ENCODE measurements at regions not wholly inside any gene's neighbourhood (a gene's known extent, or its start where the extent isn't known, plus 50 kb on each side); places are given as distances from the start of the nearest gene placed in this dataset.
A peak's percentile ranks its signal among the peaks of the same experiment; 100 is the strongest.

DNA sequence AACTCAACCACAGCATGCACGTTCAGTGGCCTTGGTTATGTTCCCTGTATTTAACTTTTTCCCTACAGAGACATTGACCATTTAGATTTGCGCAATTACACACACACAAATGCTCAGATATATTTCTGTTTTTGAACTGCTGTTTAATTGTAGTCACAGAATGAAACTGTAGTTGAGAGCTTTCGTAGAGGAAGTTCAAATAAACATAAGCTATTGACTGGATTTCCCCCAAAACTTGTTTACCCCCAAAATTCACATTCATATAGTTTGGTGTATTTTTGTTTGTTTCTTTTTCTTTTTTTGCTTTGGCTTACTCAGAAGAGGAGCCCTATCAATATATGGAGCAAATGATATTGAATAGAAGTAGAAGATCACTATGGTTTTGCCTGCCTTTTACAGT lies 921.0 kb downstream of the ADGRL2 start:
- no peak for DNase-seq

DNA sequence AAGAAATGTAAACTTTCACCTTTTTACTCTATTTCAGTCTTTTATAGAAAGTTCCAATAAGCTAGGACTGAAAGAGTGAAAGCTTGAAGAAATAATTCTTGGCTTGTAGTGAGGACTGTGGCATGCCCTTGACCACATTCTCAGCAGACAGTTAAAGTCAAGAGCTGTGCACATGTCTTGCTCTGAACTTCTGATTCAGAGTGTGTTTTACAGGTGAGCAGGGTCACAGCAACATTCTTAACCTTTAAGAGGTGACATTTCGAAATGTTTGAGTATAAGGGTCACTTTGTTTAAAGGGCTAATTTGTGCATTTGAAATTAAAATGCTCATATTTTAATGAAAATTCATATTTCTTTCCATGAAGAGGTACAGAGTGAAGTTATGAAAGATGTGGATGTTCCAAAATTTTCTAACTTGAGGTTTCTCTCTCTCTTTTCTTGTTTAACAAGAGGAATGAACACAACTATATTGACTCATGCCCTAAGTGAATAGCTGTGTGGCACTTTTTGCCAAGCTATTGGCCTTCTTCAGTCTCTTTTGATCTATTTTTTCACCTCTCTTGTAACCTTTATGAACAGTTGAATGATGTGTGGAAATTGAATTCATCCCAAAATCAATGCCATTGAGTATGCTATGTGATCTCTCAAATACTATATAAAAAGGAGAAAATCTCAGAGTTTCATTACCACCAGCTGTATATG lies 918.1 kb downstream of the ADGRL2 start:
- DNase-seq = no peak

DNA sequence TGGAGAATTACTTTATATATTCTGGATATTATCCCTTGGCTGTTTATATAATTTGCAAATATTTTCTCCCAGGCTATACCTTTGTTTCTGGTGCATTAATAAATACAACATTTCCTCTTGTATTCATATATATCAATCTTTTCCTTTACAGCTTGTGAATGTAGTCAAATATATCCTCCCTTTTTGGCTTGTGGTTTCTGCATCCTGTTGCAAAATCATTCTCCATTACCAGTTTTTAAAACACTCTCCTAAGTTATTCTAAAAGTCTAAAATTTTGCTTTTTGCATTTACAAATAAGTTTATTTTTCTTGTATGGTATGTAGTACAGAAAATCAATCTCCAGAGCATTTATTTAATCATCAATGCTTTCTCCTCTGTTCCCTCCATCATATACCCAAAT lies 909.4 kb downstream of the ADGRL2 start:
- DNase-seq = no peak

DNA sequence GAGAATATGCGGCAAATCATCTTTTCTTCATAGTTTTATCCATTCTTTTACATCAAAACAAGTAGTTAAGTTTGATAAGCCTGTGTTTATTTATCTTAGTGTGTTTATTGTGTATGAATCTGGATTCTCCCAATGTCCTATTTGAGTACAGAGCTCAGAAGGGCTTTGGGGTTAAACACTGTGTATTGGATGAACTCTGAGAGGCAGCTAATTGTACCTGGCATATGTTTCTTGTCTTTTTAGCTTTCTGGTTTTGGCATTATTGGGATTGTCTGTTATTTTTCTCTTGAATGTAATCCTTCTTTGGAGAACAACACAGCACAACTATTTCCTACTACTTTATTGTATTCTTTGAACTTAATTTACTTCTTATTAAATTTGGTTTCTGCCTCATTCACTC lies 906.9 kb downstream of the ADGRL2 start:
- DNase-seq = no peak

DNA sequence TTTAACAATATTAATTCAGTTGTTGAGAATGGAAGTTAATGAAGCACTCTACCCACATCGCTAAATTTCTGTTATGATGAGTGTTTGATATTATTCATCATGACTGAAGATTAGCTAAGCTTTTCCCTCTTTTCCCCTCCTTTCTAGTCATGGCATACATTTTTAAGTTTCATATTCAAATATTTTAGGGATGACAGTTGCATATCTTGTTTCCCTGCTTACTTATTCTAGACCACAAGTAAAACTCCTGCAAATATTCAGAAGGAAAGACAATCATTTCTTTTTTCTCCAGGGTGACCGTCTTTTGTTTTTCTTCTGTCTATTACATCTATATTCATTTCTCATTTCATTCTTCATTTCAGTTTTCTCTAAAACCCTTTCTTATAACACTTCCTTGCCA lies 906.0 kb downstream of the ADGRL2 start:
- no peak for DNase-seq

DNA sequence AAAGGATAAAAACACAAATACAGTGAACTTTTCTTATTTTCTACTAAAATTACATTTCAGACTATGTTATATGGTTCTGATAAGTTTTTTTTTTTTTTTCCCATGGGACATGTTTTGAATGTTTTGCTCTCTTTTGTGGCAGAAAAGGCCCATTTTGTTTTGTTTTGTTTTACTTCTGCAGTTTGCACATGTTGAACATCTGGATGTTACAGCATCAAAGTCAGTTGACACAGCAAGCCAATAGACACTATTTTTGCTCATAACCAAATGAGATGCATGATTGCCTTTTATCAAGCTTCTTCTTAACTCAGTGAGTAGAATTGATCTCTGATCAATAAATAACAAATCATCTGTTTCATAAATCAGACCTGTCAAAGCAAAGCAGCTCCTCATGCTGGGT lies 904.2 kb downstream of the ADGRL2 start:
- no peak for DNase-seq

DNA sequence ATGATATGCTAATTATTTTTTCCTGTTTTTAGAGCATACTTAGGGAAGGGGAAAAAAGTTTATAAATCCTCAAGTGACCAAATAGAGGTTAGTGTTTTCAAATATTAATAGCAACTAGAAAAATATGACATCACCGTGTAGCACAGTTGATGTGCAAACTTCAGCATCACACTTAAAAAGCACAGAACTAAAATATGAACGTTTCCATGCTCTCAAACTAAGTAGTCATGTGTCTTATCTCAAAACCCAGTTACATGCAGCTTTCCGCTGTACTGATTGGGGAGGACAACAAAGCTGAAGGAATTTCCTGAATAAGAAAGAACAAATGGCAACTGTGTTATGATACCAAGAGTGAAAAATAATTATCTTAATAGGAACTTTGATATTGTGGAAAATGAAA lies 903.7 kb downstream of the ADGRL2 start:
- DNase-seq = no peak

DNA sequence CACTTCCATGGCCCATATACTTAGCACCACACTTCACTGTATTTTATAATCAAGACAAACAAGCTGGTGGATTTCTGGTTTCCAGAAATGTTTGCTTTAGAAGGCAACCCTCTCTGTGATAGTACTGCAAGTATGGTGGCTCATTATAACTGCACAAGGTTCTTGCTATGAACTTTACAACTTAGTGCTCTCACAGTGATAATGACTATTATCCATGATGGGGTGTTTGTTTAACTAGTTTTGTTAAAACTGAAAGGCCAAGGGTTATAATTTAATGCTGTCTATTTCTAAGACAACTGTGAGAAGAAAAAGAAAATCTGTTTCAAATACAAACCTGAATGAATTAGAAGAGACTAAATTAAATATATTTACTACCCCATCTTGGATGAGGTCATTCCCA lies 903.2 kb downstream of the ADGRL2 start:
- no peak for DNase-seq

DNA sequence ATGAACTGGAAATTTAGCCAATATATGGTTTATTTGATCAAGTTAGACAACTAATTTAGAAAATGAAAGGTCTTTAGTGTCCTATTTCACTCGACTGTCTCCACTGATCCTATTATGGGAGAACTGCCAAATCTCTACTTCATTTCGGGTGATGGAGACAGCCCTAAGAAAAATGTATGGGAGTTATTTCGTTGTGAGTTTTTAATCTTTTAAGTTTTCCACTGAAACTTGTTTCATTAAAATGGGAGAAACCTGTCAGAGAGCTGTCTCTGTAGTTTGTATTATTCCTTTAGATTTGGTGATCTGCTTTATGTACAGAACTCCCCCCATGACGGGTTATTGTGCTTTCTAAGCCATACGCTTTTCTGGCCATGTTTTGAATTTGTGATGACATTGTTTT lies 899.7 kb downstream of the ADGRL2 start:
- no peak for DNase-seq

DNA sequence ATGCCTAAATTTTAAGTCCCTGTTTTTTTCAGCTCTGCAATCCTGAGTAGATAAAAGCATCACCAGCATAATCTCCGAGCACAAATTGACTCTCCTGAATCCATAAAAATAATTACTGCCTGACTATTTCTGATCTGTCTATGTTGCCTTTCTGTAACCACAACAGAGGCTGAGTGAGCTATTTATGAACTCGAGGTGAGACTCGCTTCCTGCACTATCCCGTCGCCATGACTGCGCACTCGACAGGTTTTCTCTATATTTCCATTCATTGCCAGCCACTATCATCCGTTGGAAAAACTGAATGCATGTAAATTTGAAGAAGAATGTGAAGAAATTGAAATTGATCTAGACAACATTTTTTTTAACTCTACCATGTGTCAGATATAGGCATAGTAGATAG lies 897.2 kb downstream of the ADGRL2 start:
- DNase-seq = no peak

DNA sequence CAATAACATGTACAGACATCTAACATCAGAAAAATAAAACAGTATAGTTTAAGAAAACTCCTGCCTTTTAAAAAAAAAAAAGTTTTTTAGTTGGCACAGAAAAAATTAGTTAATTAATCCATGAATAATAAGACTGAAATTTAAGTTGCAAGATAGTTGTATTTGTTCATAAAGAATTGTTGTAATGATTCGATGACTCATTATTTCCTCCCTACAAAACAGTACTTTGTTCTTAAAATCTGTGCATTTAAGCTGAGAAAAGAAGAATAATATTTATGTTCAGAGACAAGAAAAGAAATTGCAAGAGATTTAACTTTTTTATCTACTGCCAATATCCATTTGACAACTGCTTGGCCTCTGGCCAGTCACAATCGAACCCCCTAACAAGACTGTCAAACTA lies 894.7 kb downstream of the ADGRL2 start:
- DNase-seq = no peak

DNA sequence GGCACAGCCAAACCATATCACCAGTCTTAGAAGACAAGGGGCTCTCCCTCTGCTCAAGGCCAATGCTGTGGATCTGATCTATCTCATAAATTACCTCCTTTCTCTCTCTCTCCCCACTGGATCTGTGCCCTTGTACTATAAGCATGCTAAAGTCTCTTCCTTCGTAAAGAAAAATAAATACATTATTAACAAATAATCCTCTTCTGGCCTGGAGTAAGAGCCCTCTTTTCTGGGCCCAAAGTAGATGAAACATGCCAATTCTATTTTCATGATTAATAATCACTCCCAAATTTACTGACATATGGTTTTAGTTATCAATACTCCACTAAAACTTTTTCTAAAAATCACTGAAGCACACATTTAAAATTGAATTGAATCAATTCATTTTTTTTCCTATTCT lies 889.7 kb downstream of the ADGRL2 start:
- DNase-seq = no peak

DNA sequence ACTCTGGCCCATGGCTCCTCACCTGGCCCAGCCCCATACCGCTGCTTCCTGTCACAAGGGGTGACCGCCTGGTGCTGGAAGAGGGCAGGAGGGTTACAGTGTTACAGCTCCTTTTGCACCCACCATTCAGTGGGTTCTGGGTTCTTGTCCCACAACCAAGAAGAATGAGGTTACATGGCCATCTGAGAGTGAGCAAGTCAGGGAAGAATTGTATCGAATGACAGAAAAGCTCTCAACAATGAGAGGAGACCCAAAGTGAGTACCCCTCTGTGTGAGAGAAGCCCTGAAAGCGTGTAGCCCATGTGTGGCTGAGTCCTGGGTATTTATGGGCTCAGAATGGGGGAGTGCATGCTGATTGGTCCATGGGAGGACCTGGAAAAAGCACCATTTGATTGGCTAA lies 888.5 kb downstream of the ADGRL2 start:
- DNase-seq = no peak

DNA sequence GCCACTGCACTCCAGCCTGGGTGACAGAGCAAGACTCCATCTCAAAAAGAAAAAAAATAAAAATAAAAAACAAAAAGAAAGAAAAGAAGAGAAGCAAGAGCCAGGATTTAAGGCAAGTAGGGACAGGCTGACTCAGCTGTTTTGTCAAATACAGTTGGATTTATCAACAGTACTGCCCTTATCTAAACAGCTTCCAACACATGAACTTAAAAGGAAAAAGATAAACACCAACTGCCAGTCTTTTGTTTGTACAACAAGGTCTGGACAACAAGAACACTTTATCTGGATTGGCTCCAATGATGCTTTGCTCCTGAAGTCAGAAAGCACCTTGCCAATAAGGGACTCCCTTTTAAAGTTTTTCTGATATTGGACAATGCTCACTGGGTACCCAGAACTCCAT lies 886.0 kb downstream of the ADGRL2 start:
- DNase-seq = no peak

DNA sequence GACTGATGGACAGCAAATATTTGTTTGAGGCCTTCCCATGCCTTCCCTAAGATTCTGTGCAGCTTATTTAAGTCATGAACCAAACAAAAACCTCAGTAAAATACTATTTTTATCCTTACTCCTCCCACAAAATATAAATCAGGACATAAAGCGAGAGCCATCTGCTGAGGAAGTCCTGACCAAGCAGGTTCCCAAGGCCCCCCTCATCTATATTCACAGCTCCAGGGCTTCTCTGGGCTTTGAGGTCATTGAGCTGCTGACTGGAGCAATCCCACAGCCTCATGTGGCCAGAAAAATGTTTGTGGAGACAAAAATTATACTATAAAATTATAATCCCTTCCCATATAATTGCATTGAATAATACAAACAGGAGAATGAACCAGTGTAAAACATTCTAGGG lies 846.2 kb downstream of the ADGRL2 start:
- no peak for DNase-seq

DNA sequence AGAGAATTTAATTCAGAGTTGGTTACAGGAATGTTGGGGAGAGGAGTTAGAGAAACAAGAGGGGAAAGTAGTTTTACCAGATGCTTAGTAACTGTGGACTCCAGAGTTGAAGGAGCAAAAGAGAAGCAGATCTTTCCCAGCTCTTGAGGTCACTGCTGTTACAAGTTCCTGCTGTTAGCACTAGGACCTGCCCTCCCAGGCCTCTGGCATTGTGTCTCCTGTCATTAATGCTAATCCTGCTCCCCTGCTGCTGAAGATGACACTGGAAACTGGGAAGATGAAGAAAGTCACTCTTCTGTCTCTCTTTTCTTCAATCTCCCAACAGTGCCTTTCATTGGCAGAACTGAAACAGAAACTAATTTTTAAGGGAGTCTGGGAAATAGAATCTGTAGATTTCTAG lies 845.6 kb downstream of the ADGRL2 start:
- no peak for DNase-seq

DNA sequence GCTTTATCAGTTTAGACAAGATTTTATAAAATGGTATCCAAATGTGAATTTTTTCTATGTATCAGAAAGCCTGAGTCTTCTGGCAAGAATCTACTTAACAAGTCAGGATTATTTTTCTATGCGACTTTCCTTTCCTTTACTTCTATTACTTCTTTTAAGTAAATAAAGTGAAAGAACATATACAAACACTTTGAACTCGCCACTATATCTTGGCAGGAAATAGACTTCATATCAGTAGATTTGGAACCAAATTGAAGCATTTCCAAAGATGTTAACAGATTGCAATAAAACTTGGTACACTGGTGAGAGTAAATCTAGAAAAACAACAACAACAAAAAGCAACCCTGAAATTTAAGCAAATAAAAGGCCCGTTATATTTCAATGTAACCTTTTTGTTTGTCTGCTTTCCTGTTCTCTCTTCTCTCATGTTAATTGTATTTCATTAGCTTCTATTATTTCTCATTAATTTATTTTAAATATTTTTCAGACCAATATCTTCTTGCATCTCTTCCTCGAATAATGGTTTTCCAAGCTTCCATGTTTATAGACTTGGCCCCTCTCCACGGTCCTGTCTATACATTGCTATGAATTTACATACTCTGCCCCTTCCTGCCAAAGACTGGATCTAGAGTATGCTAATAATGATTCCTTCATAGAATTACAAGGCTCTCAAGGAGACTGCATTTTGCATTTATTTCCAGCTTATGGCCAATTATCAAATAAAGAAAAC lies 843.6 kb downstream of the ADGRL2 start:
- DNase-seq = no peak

DNA sequence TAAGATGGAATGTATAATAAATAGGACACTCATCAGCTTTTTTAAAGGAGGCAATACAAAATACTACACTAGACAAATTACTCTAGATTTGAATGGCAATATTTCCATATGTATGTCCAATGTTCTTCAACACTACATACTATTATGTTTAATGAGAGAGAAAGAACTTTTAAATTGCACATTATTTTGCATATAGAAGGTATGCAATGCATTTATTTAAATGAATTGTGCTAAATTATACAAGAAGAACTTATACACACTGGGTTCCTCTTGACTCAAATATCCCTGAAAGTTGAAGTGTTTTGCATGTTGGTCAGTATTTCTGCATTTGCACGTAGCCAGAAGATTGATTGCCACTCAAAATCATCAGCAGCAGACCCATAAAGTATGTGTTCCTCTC lies 839.6 kb downstream of the ADGRL2 start:
- no peak for DNase-seq

DNA sequence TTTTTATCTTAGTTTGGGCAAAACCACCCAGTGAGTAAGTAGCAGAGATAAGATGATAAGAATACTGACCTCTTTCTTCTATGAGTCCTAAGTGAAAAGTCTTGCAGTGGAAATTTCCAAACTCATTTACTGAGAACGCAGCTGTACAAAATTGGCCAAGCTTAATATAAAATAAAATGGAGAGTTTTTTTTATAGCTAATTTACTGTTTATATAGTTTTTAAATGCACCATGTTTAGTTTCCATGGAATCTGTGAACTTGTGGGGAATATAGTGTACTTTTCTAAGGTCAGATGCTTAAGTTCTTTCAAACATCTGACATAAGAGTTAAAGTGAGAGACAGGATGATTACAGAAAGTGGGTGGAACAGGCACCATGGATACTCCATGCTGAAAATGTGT lies 833.5 kb downstream of the ADGRL2 start:
- no peak for DNase-seq

DNA sequence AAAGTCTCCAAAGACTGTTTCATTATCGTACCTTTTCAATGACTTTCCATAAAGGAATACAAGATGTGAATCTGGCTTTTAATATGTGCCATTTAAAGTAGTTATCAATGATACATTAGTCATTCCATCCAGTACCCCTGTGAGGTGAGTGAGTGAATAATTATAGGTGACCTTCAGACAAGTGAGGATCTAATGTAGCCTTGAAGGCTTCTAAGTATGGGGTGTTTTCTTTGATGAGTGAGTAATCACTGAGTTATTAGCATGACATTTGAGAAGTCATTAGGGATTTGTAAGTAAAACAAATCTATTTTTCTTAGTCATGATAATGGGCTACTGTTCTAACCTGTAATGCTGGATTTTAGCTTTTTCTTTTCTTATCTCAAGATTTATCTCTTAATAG lies 831.4 kb downstream of the ADGRL2 start:
- no peak for DNase-seq

DNA sequence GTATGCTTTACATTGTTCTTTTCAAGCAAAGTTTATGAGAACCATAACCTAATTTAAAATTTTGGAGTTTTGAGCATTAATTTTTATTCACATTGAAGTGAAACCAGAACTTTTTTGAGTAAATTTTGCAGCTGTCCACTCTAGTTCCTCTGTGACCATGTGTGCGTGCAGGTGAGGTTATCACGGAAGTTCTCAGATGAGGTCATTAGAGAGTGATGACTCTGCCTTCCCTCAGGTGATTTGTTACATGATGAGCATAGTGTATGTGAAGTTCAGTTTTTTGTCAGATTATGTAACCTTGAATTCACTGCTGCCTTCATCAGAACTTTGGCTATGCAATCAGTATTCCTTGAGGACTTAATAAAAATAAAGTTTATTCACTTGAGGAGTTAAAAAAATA lies 828.2 kb downstream of the ADGRL2 start:
- no peak for DNase-seq

DNA sequence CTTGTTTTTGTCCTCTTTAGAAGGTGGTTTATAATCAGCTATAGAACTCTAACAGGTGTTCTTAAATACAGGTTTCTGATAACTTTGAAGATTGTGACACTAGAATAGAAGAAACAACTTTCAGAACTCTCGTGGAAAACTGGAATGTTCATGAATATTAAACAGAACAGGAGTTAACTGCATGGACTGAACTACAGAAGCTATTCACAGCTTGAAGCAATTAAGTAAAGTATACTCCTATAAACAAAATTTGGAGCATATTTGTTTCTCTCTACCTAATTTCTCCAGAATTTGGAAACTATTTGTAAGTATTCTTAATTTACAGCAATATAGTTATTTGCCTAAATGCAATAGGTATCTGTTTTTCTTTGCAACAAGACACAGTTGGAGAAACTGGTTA lies 824.8 kb downstream of the ADGRL2 start:
- DNase-seq = peak; percentile 1

DNA sequence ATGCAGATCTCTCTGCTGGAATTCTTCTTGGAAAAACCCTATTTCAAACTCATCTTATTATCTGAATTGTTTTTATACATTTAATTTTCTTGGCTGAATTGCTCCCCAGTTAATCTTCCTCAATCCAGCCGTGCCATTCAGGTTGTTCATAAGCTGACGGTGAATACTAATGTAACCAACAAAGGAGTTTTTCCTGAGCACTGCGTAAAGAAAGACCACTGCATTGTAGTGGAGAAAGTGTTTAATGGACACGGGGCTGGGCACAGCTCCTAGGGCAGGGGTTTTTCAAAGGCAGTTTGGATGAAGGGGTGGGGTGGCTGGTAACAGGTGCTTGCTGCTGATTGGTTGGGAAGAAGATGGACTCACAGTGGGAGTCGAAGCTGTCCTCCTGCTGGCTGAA lies 820.3 kb downstream of the ADGRL2 start:
- DNase-seq = no peak

DNA sequence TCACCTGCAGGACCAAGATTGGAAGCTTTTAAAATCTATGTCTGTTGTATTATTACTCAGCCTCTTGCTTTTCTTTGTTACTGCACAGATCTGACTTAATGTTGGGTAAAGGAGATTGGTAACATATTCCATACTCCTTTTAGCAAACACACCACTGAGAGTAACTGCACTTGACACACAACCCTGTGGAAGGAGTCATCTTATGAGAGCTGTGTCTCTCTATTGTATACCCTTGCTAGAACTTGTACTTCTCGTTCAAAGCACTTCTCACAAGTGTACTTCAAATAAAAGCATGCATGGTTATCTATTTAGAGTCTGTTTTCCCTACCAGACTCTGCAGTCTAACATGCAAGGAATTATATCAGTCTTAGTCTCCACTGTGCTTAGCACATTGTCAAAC lies 813.4 kb downstream of the ADGRL2 start:
- no peak for DNase-seq

DNA sequence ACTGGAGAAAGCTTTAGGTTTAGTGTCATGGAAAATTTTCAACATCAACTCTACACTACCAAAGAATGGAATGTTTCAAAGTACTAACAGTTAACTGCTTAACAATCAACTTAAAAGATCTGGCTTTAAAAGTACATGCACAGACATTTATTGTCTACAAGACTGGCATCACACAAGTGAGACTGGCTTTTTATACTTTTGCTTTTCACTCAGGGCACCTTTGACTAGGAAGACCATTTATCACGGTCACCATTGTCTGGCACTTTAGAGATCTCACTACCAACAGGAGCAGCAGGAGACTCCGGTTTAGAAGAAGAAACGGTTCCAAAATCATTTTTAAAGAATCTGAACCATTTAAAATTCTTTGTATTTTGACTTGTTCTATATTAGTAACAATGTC lies 812.3 kb downstream of the ADGRL2 start:
- no peak for DNase-seq
